HG03342 (cell line): ENCODE measurements at regions not wholly inside any gene's neighbourhood (a gene's known extent, or its start where the extent isn't known, plus 50 kb on each side); places are given as distances from the start of the nearest gene placed in this dataset.
"Not testable (repeated sequence)": the region's sequence is repeated elsewhere in the genome, so short reads cannot be mapped to it uniquely, and the experiment has no call there.

ENCODE experiments used
- ATAC-seq: cut with Tn5 transposase; IDR thresholded peaks from one replicate; pipeline ENCODE4 v1.9.1; 2021; ENCODE audit warnings: mild to moderate bottlenecking, moderate library complexity; ENCODE audit not compliant: unreplicated experiment

DNA sequence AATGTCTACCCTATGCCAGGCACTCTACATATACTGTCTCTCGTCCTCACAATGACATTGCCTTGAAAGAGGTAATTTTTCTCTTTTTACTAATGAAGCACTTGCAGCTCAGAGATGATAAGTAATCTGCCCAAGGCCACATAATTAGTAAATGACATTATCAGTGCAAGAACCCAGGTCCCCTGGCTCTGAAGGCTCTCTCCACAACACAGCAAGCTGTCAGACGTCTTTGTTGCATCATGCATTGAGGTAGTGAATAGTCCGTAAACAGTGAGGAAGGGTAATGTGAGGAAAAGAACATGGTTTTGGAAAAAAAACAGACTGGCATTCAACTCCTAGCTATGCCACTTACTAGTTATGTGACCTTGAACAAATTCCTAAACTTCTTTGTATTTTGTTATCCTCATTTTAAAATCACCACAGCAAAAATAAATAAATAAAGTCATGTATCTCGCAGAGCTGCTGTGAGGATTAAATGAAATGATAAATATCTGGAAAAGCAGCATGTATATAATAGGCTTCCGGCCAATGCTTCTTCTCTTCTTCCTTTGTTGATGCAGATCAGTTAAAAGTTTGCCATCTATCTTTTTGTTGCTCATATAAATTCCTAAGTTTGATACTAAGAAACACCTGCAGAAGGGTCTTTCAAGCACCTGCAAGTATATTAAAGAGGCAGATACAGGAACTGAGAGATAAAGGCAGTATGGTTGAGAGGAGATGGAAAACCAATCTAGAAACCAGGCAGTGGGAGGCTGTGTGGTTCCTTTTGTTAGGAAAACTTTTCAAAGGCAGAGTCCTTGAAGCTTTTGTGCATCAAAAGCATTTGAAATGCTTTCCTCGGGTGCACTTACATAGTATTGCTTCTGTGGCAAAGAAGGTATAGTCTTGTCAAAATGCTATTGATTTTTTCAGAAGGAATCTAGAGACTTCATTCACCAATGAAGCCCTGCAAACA, 82.8 kb downstream of the BTG1 start:
- ATAC-seq, result no peak

DNA sequence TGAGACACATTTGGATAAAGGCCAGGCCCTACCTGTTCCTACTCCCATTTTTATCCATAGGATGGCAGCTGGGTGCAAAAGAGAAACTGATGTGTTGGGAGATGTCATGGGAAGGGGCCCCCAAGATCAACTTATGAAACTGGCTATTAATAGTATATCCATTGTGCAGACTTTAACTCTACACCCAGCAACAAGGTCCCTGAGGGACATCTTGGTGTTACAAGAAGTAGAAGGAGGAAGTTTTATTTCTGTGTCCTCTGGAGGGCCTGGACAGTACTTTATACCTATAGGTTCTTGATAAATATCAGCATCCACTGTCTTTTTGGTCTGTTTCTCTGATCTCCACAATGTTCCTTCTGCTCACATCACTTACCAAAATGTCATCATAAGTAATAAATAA, 84.6 kb downstream of the BTG1 start:
- no peak for ATAC-seq

DNA sequence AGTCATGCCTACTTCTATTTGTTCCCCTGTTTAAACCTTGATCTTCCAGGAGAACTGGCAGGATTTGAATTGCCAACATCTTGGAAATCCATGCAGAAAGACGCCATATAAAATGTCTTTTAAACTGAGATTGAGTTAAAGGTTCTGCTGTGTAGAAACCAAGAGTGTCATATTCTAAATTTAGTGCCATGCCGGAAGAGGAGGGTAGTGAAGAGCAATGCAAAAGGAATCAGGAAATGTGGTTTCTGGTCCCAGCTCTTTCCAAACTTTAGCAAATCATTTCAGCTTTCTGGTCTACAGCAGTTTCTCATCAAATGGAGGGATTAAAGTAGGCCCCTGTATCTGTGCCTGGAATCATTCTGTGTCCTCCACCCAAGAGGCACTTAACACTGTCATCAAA, 85.7 kb downstream of the BTG1 start:
- ATAC-seq, result no peak

DNA sequence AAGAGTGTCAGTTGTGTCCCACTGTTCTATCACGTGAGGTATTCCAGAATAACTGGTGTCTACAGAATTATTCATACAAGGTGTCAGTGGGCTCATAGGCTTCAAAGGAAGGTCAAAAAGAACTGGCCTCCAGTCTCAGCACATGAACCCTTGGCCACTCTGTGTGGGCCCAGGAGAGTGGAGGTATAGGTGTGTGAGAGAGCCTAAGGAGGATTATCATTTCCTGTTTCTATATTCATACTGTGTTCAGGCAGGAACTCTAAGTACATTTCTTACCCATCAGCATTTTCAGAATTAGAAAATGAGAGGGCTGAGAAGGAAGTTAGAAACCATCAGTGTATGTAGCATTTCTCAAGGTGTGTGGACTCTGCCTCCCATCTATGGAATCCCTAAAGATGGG, 87.0 kb downstream of the BTG1 start:
- ATAC-seq, result no peak

DNA sequence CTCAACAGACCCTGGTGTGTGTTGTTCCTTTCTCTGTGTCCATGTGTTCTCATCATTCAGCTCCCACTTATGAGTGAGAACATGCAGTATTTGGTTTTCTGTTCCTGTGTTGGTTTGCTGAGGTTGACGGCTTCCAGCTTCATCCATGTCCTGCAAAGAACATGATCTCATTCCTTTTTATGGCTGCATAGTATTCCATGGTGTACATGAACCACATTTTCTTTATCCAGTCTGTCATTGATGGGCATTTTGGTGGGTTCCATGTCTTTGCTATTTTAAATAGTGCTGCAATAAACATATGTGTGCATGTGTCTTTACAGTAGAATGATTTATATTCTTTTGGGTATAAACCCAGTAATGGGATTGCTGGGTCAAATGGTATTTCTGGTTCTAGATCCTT, 88.9 kb downstream of the BTG1 start:
- ATAC-seq, result not testable (repeated sequence)

DNA sequence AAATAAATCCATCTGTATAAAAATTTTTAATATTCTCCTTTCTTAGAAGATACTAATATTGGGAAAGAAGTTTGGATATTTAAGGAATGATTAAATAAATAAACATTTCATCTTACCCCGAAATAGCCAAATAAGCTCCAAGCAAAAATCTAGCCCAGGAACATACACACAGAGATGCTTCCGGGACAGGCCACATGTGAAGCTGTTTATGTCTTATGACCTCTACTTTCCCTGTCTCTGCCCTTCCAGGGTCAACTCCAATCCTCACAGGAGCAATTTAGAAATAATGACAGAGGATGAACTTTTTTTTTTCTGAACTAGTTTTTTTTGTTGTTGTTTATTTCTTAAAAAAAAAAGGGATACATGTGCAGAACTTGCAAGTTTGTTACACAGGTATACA, 89.4 kb downstream of the BTG1 start:
- no peak for ATAC-seq

DNA sequence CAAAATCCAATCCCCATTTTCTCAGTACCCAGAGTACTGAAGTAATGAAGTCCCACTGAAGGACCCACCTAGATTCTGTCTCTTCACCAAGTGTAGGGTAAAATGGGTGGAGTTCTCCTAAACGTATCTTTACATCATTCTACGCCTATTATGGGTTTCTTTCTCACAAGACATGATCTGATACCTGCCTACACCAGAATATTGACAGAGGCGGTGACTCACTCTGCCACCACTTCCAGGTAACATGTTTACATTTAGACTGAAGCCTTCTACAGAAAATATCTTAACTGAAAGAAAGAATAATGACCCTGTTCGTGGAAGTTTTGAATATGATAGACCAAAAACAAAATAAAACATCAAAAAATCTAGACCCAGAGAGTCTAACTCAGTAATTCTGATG, 89.8 kb downstream of the BTG1 start:
- ATAC-seq, result no peak

DNA sequence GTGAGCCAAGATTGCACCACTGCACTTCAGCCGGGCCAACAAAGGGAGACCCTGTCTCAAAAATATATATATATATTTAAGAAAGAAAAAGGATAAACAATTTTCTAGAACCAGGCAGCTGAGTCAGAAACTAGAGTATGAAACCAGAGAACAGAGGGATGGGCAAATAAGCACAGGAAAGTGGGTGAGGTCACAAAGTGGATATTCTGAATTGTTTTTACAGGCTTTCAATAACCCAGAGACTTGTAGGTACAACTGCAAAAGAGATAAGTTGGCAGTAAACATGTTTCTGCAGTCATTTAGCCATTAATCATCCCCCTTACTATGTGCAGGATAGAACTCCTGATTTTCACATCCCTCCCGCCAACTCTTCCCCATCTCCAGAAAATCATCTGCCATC, 94.2 kb downstream of the BTG1 start:
- no peak for ATAC-seq

DNA sequence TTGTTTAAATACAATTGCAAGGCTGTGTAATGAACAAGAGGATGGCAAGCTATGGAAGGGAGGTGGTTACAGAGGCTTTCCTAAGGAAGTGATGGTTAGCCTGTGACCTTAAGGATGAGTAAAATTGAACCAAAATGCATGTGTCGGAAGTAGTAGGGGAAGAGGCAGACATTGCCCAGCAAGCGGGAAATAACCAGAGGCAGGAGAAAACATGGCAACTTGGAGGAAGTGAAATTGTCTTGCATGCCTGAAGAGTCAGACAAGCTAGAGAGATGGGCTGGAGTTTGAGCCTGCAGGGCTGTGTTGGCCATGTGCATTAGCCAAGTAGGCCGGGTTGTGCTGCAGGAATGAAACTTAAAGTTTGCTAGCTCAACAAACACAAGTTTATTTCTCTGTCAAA, 96.2 kb downstream of the BTG1 start:
- ATAC-seq, result peak; percentile 78

DNA sequence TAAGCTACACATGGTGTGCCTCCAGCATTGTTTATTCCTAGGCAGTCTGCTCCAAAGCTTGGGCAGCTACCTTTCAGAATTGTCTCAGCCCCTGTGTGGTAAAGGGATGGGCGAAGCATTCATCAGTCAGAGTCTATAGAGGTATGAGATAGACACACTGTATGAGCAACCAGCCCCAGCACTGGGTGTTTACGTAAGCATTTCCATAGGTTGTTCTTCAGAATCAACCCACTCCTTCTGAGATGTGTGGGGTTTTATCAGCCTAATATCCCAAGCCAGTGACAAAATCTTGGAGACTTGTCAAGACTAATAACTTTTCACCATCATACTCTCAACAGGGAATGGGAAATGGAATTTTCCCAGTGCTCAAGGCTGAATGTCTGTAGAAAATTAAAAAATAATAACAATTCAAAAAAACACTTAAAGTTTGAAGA, 98.2 kb downstream of the BTG1 start:
- ATAC-seq, result no peak

DNA sequence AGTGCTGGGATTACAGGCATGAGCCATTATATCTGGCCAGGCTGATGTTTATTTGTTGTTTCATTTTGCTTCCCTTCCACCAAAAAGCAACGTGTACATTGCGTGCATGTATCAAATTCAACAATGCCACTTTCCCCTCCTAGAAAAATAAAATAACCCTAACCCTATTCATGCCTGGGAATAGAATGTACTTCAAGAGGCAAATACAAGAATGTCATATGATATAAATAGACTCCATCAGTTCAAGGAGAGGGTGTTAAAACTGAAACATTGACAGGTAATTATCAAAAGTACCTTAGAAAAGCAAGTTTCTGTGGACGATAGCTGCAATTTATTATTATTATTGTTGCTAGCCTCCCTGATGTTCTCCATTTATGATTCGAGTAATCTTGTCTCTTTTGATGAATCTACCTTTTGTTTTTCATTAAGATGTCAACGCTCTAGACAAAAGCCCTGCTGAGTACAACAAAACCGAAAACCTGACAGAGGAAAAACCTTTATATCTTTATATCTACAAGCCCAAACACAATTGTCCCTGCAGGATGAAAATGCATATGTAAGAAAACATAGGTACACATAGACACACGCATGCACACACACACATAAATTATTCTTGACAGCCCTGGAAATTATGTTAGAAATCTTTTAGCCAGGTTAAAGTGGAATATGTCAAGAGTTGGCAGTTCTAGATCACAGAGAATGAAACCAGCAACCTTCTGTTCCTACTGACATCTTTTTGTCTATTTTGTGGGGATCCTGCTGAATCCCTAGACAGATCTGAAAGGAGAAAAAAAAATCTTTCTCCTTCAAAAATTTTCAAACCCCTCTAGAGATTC, 98.9 kb downstream of the BTG1 start:
- ATAC-seq, result no peak

DNA sequence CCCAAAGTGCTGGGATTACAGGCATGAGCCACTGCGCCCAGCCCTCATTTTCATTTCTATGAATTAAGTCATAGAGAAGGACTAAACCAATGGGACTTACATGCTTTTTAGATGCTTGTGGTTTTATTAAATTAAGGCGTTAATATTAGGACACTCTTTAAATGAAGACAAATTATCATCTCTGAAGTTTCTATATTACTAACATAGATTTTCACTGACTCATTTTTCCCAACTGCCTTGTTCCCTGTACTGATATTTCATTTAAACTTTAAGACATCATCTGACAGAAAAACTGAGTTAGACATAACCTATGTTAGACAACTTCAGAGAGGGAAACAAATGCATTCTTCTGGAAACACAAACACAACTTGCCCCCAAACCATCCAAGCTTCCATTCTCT, 99.8 kb downstream of the BTG1 start:
- no peak for ATAC-seq

DNA sequence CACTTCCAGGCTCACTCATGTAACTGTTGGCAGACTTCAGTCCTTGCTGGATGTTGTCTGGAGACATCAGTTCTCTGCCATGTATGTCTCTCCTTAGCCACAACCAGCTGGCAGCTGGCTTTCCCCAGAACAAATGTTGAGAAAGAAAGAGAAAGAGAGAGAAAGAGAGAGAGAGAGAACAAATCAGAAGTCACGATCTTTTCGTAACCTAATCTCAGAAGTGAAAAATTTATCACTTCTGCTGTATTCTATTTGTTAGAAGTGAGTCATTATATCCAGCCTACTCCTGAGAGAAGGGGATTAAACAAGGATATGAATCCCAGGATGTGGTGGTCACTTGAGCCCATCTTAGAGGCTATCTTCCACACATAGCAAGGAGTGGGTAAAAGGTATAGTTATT, 101.2 kb downstream of the BTG1 start:
- no peak for ATAC-seq

DNA sequence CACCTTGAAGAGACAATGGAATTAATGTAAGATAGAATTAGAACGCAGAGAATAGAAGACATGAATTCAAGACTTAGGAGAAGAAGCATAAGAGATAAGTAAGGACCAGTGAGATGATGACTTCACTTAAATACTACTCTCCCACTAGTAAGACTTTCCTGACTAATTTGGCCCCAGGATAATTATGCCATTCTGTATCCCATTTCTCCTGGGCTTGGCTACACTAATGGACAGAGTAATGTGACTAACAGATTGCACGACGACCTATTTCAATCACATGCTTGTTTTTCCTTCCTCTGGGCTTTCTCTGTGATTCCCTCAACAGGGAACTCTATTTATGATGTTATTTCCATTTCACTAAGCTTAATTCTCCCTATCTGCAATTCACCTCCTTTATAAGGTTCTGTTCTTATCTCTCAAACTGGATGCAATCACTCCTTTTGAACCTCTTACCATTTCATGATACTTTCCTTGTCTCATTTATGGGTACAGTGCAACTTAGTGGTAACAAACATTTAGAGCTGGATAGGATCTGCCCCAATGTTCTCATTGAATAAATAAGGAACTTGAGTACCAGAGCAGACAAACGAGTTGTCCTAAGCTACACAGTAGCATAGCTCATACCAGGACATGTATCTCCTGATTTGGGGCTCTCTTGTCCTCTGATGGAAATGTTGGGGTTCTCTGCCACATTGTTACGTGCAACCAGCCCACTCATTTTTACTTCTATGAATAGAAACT, 102.7 kb downstream of the BTG1 start:
- no peak for ATAC-seq

DNA sequence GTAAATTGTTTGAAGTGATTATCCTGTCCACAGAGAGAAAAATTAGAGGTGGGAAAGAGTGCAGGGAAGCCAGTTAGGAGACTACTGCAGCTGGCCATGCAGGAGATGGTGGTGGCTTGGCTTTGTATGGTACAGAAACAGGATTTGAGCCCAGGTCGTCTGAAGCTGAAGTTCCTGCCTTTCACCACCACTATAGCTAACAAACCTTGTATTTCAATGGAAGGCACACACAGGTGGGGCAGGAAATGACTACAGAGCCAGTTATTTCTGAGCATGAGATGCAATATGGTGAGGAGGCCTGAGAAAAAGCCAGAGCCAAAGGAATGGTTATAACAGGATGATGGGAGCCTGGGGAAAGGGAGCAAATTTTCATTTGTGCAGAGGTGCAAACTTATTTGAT, 103.9 kb downstream of the BTG1 start:
- peak; percentile 47 for ATAC-seq

DNA sequence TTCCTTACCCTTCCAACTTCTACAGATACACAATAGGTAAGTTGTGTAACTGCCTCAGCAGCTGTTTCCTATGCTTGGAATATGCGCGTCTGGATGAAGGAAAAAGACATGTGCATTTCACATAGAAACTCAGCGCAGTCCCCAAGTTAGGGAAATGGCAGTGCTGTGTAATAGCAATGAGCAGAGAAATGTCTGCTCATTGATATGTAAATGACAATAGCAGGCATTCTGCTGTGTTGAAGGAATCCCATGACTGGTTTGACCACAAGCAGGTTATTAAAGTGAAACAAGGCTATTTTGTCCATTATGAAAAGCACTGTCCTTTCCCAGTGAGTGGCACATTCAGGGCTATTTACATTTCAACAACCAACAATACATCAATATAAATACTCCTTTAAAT, 106.6 kb downstream of the BTG1 start:
- ATAC-seq, result no peak

DNA sequence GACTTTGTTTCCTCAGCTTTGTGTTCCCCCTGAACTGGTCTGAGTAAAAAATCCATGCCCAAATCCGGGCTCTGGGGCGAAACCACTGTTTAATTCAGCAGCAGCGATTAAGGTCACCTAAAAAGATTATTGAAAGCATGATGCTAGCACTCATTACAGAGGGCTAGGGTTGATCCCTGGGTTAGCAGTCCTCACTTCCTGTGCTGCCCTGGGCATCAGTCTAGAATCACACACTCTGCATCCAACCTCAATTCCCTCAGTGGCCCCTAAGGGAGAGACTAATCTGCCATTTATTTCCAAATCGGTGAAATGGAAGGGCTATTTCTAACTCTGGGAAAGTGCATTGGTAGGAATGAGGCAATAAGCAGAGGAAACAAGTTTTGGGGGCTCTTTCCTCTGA, 107.2 kb downstream of the BTG1 start:
- no peak for ATAC-seq

DNA sequence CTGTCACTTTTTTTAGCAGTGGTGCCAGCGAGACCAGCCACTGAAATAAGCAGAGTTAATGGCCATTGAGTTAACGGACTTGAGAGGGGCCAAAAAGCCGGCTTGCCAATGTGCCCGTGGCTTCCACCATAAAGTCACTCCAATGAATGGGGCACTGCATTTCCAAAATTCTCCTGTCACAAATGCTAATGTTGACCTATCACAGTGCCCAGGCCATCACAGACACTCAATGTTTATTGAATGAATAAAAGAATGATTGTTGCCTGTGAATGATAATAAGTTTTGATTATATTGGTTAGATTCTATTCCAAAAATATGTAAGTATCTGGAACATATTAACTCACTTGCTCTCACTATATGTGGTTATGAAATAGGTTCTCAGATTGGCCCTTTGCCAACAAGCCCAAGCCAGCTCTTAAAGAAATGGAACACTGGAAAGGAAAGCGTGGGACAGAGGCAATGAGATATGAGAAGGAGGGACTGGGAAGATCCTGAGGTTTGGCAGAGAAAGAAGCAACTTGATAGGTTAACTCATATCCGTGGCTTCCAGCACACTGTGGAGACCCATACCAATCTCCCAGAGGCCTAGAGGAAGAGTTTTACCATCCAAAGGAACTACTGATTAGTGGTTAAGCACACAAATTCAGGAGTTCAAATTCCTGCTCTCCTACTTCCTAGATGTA, 108.7 kb downstream of the BTG1 start:
- ATAC-seq, result no peak

DNA sequence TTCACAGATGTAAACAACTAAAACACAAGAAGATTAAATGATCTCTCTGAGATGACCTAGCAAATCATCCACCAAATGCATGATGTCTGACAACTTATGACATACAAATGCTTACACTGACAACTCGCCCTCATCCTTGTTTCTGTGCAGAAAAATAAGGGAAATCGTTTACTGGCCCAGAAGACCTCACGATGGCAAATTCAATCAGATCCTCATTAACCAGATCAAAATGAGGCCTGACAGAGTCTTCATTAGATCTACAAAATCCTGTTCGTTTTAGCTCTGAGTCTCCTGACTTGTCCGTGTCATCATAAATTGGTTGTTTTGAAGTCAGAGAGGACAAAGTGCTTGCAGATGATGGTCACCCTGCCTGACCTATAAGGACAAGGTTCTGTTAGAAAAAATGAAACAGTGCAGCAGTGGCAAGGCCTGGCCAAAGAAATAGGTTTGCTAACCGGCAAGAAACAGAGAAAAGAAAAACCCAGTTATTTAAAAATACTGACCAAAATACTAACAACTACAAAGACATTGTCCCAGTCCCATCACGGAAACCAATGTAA, 109.5 kb downstream of the BTG1 start:
- ATAC-seq, result no peak

DNA sequence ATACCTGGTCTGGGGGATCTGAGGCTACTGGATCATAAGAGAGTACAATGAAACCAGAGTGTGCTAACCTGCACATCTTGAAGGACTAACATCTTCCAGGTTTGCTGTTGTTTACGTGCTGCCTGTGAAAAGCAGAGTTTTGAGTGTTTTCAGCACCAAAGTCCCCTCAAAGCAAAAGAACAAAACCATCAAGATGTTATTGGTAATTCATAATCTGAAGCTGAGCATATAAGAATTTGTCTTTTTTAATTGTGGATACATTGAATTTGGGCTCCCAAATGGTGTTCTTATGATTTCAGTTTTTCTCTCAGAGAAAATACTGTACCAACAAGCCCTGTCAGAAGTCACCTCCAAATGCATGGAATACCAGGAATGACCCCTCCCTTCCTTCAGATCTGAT, 110.2 kb downstream of the BTG1 start:
- no peak for ATAC-seq
